Endothelial cell of umbilical vein (primary cell): ENCODE measurements at regions not wholly inside any gene's neighbourhood (a gene's known extent, or its start where the extent isn't known, plus 50 kb on each side); places are given as distances from the start of the nearest gene placed in this dataset.

ENCODE experiments used
- BruUV-seq: library from RNA; stranded (reverse); fragments of 400-500 nt; replicated peaks from 2 replicates; lab custom pipeline; 2021; lab: Mats Ljungman, UMichigan
- CTCF ChIA-PET: fragments of 300-600, 350-600 bp; sonication (Branson Sonifier 250); formaldehyde crosslinking; loops from one replicate; lab custom pipeline; 2021; ENCODE audit warnings: antibody characterized with exemption, inconsistent platforms; lab: Charles Lee
- POLR2A ChIA-PET: fragments of 300-600, 350-600 bp; sonication (Branson Sonifier 250); formaldehyde crosslinking; loops from one replicate; lab custom pipeline; 2021; ENCODE audit warnings: antibody characterized with exemption, inconsistent platforms; lab: Charles Lee
- DNase-seq: peaks from one replicate; pipeline ENCODE4 v3.0.0-alpha.2; 2011; ENCODE audit warnings: low read depth, low spot score
- FAIRE-seq: peaks from 2 replicates; lab custom pipeline; 2011; peaks lifted over from hg19 to GRCh38; lab: Jason Lieb, UNC
- H2AFZ ChIP-seq: 2 replicates; pipeline ENCODE4 v1.6.0; 2012; ENCODE audit warnings: low read depth, low read length, control low read depth, inconsistent platforms
- H3K27ac ChIP-seq: 2 replicates; pipeline ENCODE4 v1.5.1; 2011; ENCODE audit warnings: low read depth, mild to moderate bottlenecking, control low read depth, low read length, moderate library complexity; ENCODE audit not compliant: insufficient read depth
- H3K27me3 ChIP-seq, 2 experiments: 2 replicates each; pipeline versions ENCODE4 v1.6.0 to v1.6.1; 2011; ENCODE audit warnings: low read length in 2 of 2, mixed read lengths in 1 of 2; ENCODE audit not compliant: control insufficient read depth in 2 of 2, insufficient read depth in 2 of 2
- H3K36me3 ChIP-seq, 2 experiments: 2 replicates in 1 of 2; 3 replicates in 1 of 2; pipeline ENCODE4 v1.5.1; 2011; ENCODE audit warnings: low read length in 2 of 2, mild to moderate bottlenecking in 1 of 2, moderate library complexity in 1 of 2; ENCODE audit not compliant: control insufficient read depth in 2 of 2, insufficient read depth in 2 of 2; ENCODE audit errors: extremely low read depth in 1 of 2
- H3K4me1 ChIP-seq: 3 replicates; pipeline ENCODE4 v1.5.1; 2011; ENCODE audit warnings: mild to moderate bottlenecking, low read length; ENCODE audit not compliant: control insufficient read depth, insufficient read depth; ENCODE audit errors: extremely low read depth
- H3K4me2 ChIP-seq: 2 replicates; pipeline ENCODE4 v1.6.1; 2011; ENCODE audit warnings: low read length, control low read depth, mixed read lengths; ENCODE audit not compliant: insufficient read depth
- H3K4me3 ChIP-seq, 3 experiments: fragments of 200-600 bp in 1 of 3; sonication (generic), shearing (Covaris generic) in 1 of 3; replicated peaks in 1 of 3; 2 replicates each; pipeline ENCODE4 v1.5.1; 2011 to 2016; ENCODE audit warnings: control low read depth in 3 of 3, low read length in 3 of 3, mild to moderate bottlenecking in 2 of 3, inconsistent platforms in 1 of 3, low read depth in 1 of 3, moderate library complexity in 1 of 3; ENCODE audit not compliant: insufficient read depth in 1 of 3
- H3K79me2 ChIP-seq: 2 replicates; pipeline ENCODE4 v1.6.0; 2012; ENCODE audit warnings: low read length, inconsistent platforms; ENCODE audit not compliant: control insufficient read depth, insufficient read depth
- H3K9ac ChIP-seq: replicated peaks from 2 replicates; pipeline ENCODE3; 2011; ENCODE audit warnings: low read length, control low read depth; ENCODE audit not compliant: insufficient read depth; ENCODE audit errors: extremely low read depth
- H3K9me1 ChIP-seq: replicated peaks from 3 replicates; pipeline ENCODE4 v1.6.0; 2011; ENCODE audit warnings: mild to moderate bottlenecking, low read length; ENCODE audit not compliant: control insufficient read depth, insufficient read depth; ENCODE audit errors: extremely low read depth
- H3K9me3 ChIP-seq: replicated peaks from 2 replicates; pipeline ENCODE4 v1.5.1; 2012; ENCODE audit warnings: low read length, inconsistent platforms; ENCODE audit not compliant: control insufficient read depth, insufficient read depth
- H4K20me1 ChIP-seq: replicated peaks from 2 replicates; pipeline ENCODE3; 2011; ENCODE audit warnings: mild to moderate bottlenecking, low read length; ENCODE audit not compliant: control insufficient read depth, insufficient read depth; ENCODE audit errors: extremely low read depth
- EZH2 ChIP-seq: IDR thresholded peaks from 2 replicates; pipeline ENCODE4 v1.6.1; 2012; ENCODE audit warnings: borderline replicate concordance, low read depth, mild to moderate bottlenecking, moderate library complexity, low read length, inconsistent platforms; ENCODE audit not compliant: severe bottlenecking
- FOS ChIP-seq: IDR thresholded peaks from 2 replicates; pipeline ENCODE4 v1.6.1; 2011; ENCODE audit warnings: mild to moderate bottlenecking, low read length, moderate library complexity, borderline replicate concordance; ENCODE audit not compliant: insufficient read depth
- GATA2 ChIP-seq: IDR thresholded peaks from 2 replicates; pipeline ENCODE4 v1.7.0; 2011; ENCODE audit warnings: low read depth, mild to moderate bottlenecking, moderate library complexity, mixed read lengths, low read length; ENCODE audit not compliant: insufficient read length, insufficient read depth
- JUN ChIP-seq: IDR thresholded peaks from 2 replicates; pipeline ENCODE4 v1.6.1; 2011; ENCODE audit warnings: borderline replicate concordance, low read depth; ENCODE audit not compliant: insufficient read length, insufficient read depth
- MYC ChIP-seq: IDR thresholded peaks from one replicate; pipeline ENCODE4 v1.6.1; 2011; ENCODE audit warnings: mild to moderate bottlenecking, low read depth, low read length
- POLR2A ChIP-seq: IDR thresholded peaks from 2 replicates; pipeline ENCODE4 v1.6.1; 2012; ENCODE audit warnings: low read depth, mild to moderate bottlenecking, control low read depth, low read length
- POLR2AphosphoS5 ChIP-seq: IDR thresholded peaks from 2 replicates; pipeline ENCODE4 v1.6.1; 2012; ENCODE audit warnings: low read depth, mild to moderate bottlenecking, control low read depth, low read length, moderate library complexity; ENCODE audit not compliant: insufficient read depth
- dilution Hi-C: fragments of 300-500 bp; cut with MboI; formaldehyde crosslinking; loops from one replicate; pipeline ENCODE4 v1.15.0; 2019; ENCODE audit warnings: low sequenced_read_pairs; ENCODE audit not compliant: extremely low pct_ligation_motif_present
- intact Hi-C: fragments of 100-400 bp; cut with micrococcal nuclease; formaldehyde crosslinking; loops from one replicate; pipeline ENCODE4 v1.10.0; 2022
- TF ChIP-seq, protein P1 (sequence below): IDR thresholded peaks from 2 replicates; pipeline ENCODE4 v1.6.1; 2011; ENCODE audit not compliant: insufficient read depth, insufficient read length
- TF ChIP-seq, protein P2 (sequence below), 2 donors: IDR thresholded peaks; 1 replicate in 1 of 2; 2 replicates in 1 of 2; pipeline ENCODE4 v1.5.1; 2011; ENCODE audit warnings: low read length in 2 of 2, mild to moderate bottlenecking in 2 of 2, moderate library complexity in 2 of 2, control low read depth in 1 of 2, inconsistent platforms in 1 of 2, low read depth in 1 of 2; ENCODE audit not compliant: insufficient read depth in 1 of 2; ENCODE audit errors: extremely low read depth in 1 of 2

DNA sequence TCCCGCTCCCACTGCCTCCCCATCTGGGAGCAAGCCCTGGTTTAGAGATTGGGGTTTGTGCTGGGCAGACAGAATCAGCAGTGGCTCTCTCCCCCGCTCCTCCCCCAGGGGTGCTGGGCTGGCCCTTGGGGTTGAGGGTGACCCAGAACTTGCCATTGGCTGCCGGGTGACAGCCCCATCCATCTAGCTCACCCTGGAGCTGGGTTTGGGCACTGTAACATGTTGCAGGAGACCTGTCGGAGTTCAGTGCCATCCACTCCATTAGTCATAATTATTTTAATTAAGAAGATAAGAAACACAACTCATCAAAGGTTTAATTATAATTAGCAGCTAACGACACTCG, 111.4 kb upstream of the OTOS start:
- intact Hi-C loops, result loop anchor here (1.0 kb wide), 2 partner anchors 68 to 186 kb away; no protein-coding TSS in a partner anchor

More for the DNA sequence above, 111.4 kb upstream of the OTOS start:
- H3K36me3 ChIP-seq, result no peaks in the 10 kb centered on the region
- no peak overlapping the region for H3K4me3 ChIP-seq
- dilution Hi-C loops, result no loop called here
- no peak overlapping the region for H2AFZ ChIP-seq
- no peak overlapping the region for H3K9ac ChIP-seq
- no peaks in the 10 kb centered on the region for H3K9me3 ChIP-seq
- CTCF ChIA-PET, result interaction anchor here (0.7 to 1.7 kb wide), 2 partner anchors 8 to 19 kb away, joined by 3 to 9 read pairs; no protein-coding TSS in a partner anchor
- no peaks in the 10 kb centered on the region for H3K79me2 ChIP-seq
- POLR2A ChIA-PET, result no interaction called here
- TF ChIP-seq MYC (no peak), JUN (no peak), POLR2AphosphoS5 (no peak), POLR2A (no peak), FOS (no peak), GATA2 (no peak), EZH2 (no peak)
- TF ChIP-seq, protein P1, sequence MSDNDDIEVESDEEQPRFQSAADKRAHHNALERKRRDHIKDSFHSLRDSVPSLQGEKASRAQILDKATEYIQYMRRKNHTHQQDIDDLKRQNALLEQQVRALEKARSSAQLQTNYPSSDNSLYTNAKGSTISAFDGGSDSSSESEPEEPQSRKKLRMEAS, result no peak
- TF ChIP-seq, protein P2, sequence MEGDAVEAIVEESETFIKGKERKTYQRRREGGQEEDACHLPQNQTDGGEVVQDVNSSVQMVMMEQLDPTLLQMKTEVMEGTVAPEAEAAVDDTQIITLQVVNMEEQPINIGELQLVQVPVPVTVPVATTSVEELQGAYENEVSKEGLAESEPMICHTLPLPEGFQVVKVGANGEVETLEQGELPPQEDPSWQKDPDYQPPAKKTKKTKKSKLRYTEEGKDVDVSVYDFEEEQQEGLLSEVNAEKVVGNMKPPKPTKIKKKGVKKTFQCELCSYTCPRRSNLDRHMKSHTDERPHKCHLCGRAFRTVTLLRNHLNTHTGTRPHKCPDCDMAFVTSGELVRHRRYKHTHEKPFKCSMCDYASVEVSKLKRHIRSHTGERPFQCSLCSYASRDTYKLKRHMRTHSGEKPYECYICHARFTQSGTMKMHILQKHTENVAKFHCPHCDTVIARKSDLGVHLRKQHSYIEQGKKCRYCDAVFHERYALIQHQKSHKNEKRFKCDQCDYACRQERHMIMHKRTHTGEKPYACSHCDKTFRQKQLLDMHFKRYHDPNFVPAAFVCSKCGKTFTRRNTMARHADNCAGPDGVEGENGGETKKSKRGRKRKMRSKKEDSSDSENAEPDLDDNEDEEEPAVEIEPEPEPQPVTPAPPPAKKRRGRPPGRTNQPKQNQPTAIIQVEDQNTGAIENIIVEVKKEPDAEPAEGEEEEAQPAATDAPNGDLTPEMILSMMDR (IDR thresholded peaks at IDR 0.05; ENCODE audit: extremely low read depth in 1 of 2, insufficient read depth in 1 of 2, low read depth in 1 of 2, low read length in 2 of 2), result no peak
- no peaks in the 10 kb centered on the region for H3K9me1 ChIP-seq
- H3K27ac ChIP-seq, result no peak overlapping the region
- DNase-seq (no peak), FAIRE-seq (no peak)
- H4K20me1 ChIP-seq, result no peaks in the 10 kb centered on the region
- H3K4me2 ChIP-seq, result no peak overlapping the region
- no peaks in the 10 kb centered on the region for H3K4me1 ChIP-seq
- BruUV-seq, result no TSS peak
- H3K27me3 ChIP-seq, result no peaks in the 10 kb centered on the region
